Heart right ventricle (tissue), 16 donors: ENCODE measurements at regions not wholly inside any gene's neighbourhood (a gene's known extent, or its start where the extent isn't known, plus 50 kb on each side); places are given as distances from the start of the nearest gene placed in this dataset.

Experiments
- ATAC-seq, 8 donors: fragments of 200-7000 bp; cut with Tn5 transposase; one replicate each; pipeline ENCODE4 v1.9.1; 2020; ENCODE audit warnings: mild to moderate bottlenecking in 8 of 8, moderate library complexity in 8 of 8, moderate number of reproducible peaks in 1 of 8
- DNase-seq, 2 donors: peaks; one replicate each; pipeline ENCODE4 v3.0.0-alpha.2; 2020
- H3K27ac ChIP-seq, 10 donors: fragments of 200-600 bp; sonication (generic) in 2 of 10; one replicate each; pipeline versions ENCODE4 v1.5.0 to v1.8.0; 2020 to 2022; ENCODE audit warnings: mild to moderate bottlenecking in 3 of 10
- H3K27me3 ChIP-seq, 7 donors: fragments of 200-600 bp; one replicate each; pipeline ENCODE4 v1.8.0; 2021 to 2022; ENCODE audit warnings: mild to moderate bottlenecking in 2 of 7
- H3K36me3 ChIP-seq, 9 donors: fragments of 200-600 bp; sonication (generic) in 1 of 9; one replicate each; pipeline versions ENCODE4 v1.5.0 to v1.8.0; 2020 to 2022; ENCODE audit warnings: mild to moderate bottlenecking in 2 of 9
- H3K4me1 ChIP-seq, 9 donors: fragments of 200-600 bp; sonication (generic) in 1 of 9; one replicate each; pipeline versions ENCODE4 v1.5.0 to v1.8.0; 2020 to 2022; ENCODE audit warnings: mild to moderate bottlenecking in 4 of 9
- H3K4me3 ChIP-seq, 10 donors: fragments of 200-600 bp; sonication (generic) in 2 of 10; one replicate each; pipeline versions ENCODE4 v1.5.0 to v1.8.0; 2020 to 2022; ENCODE audit warnings: mild to moderate bottlenecking in 7 of 10, moderate library complexity in 2 of 10
- H3K9me3 ChIP-seq, 11 donors: fragments of 200-600 bp in 10 of 11; sonication (generic) in 2 of 11; one replicate each; pipeline versions ENCODE4 v1.5.0 to v1.8.0; 2013 to 2022; ENCODE audit warnings: mild to moderate bottlenecking in 2 of 11, control low read depth in 1 of 11, moderate library complexity in 1 of 11
- WGBS, 2 donors: extraction: QIAGEN DNeasy Blood & Tissue Kit; methylation state at CpG; one replicate each; pipeline ENCODE4 v1.1.7; 2013; ENCODE audit warnings: inconsistent platforms in 1 of 2; 5-methylcytosine and 5-hydroxymethylcytosine counted together
- intact Hi-C, 10 donors: fragments of 100-400 bp; cut with DNase I; formaldehyde crosslinking; loops; one replicate each; pipeline versions ENCODE4 v1.11.1 to v1.14.2; 2022
- TF ChIP-seq, protein P1 (sequence below), 9 donors: fragments of 200-600 bp; sonication (generic) in 2 of 9; IDR thresholded peaks; one replicate each; pipeline versions ENCODE4 v1.5.0 to v1.8.0; 2021 to 2022; ENCODE audit warnings: antibody characterized with exemption in 9 of 9, mild to moderate bottlenecking in 5 of 9, moderate library complexity in 1 of 9
- donor health status: Arrhythmogenic right ventricular cardiomyopathy.
- donor health status: ischemic (EF 13 %, LVEDD 7.1; RV severe dilation, severe dysfunction).
- donor health status: healthy with polysubstance abuse.
- donor health status: DM: no; HTN: yes; CAD: no.
- donor health status: DM: no; HTN: no; CAD: no.
- donor health status: ischemic (EF 25% LVEDD 6.9; RV normal size, moderate dysfunction).
- donor health status: ischemic (EF 25% LVEDD 5.7; RV mildly dilated, moderate dysfunction).
- donor health status: healthy.
- donor health status: DM: yes; HTN: yes; CAD: no.
- donor health status: Ischemic cardiomyopathy.
- donor health status: ischemic (EF 35%, LVEDD 5.7; RV mildly dilated, moderate dysfunction).
- donor health status: nonischemic (EF 11% LVEDD 7.7; RV severe dilation, severe dysfunction).
- donor health status: DM: yes; HTN: yes; CAD: no.
- donor health status: PGD.
- donor health status: ischemic (EF 29% LVEDD 5.4; RV normal size, mild dysfunction).
- donor health status: nonischemic (EF 23%, LVEDD 6.1; RV moderate dilation, normal function).

DNA sequence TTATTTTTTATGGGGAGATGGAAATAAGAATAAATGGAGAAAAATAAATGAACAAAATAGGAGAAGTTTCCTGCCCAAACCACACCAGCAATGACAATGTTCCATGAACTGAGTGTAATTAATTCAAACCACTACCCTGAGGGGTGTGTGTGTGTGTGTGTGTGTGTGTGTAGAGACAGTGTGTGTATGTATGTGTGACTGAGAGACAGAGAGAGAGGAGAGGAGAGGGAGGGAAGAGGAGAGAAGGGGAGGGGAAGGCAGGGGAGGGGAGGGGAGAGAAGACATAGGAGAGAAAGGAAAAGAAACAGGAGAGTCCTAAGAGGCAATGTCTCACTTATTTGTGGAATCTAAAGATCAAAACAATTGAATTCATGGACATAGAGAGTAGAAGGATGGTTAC, 65.0 kb upstream of the POU2AF1 start:
- intact Hi-C loops = loop anchor here in 2 of 10 donors (10.0 kb wide), 2 partner anchors 59 to 1239 kb away; no protein-coding TSS in a partner anchor
- DNase-seq (no peak), ATAC-seq (no peak)
- TF ChIP-seq, protein P1, sequence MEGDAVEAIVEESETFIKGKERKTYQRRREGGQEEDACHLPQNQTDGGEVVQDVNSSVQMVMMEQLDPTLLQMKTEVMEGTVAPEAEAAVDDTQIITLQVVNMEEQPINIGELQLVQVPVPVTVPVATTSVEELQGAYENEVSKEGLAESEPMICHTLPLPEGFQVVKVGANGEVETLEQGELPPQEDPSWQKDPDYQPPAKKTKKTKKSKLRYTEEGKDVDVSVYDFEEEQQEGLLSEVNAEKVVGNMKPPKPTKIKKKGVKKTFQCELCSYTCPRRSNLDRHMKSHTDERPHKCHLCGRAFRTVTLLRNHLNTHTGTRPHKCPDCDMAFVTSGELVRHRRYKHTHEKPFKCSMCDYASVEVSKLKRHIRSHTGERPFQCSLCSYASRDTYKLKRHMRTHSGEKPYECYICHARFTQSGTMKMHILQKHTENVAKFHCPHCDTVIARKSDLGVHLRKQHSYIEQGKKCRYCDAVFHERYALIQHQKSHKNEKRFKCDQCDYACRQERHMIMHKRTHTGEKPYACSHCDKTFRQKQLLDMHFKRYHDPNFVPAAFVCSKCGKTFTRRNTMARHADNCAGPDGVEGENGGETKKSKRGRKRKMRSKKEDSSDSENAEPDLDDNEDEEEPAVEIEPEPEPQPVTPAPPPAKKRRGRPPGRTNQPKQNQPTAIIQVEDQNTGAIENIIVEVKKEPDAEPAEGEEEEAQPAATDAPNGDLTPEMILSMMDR (IDR thresholded peaks at IDR 0.05) = no peak
- no peak overlapping the region for H3K4me3 ChIP-seq
- H3K4me1 ChIP-seq = peaks cover 0 to 23% (median 12%) of the 10 kb centered on the region in 9 donors
- H3K27ac ChIP-seq = no peak overlapping the region
- no peaks in the 10 kb centered on the region for H3K36me3 ChIP-seq
- H3K27me3 ChIP-seq = peaks cover 0 to 5% (median 0%) of the 10 kb centered on the region in 7 donors
- no peaks in the 10 kb centered on the region for H3K9me3 ChIP-seq

DNA sequence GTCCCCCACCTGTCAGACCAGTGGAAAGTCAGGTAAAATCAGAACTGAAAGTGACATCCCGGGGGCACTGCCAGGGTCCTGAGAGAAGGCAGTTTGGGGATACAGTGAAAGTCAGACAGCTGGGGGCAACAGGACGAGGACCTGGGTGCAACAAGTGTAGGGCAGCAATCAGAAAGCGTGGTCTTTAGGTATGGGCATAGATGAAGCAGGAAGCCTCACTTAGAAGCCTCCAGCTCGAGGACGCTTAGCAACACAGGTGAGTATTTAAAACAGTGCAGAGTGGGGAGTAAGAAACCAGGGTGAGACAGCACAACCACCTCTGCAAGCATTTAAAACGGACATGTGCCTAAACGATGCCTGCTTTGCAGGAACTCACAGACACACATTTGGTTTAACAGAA, 64.6 kb upstream of the POU2AF1 start:
- H3K4me3 ChIP-seq = no peak overlapping the region
- intact Hi-C loops = loop anchor here in 2 of 10 donors (10.0 kb wide), 2 partner anchors 59 to 1239 kb away; no protein-coding TSS in a partner anchor
- DNase-seq (no peak), ATAC-seq (no peak)
- H3K27me3 ChIP-seq = peaks cover 0 to 5% (median 0%) of the 10 kb centered on the region in 7 donors
- H3K9me3 ChIP-seq = no peaks in the 10 kb centered on the region
- no peak overlapping the region for H3K27ac ChIP-seq
- no peaks in the 10 kb centered on the region for H3K36me3 ChIP-seq
- 78 to 82% methylated on average over 7 of the region's 7 CpGs for WGBS, 2 donors
- TF ChIP-seq, protein P1 (IDR thresholded peaks at IDR 0.05) = no peak
- H3K4me1 ChIP-seq = peaks cover 0 to 23% (median 12%) of the 10 kb centered on the region in 9 donors

DNA sequence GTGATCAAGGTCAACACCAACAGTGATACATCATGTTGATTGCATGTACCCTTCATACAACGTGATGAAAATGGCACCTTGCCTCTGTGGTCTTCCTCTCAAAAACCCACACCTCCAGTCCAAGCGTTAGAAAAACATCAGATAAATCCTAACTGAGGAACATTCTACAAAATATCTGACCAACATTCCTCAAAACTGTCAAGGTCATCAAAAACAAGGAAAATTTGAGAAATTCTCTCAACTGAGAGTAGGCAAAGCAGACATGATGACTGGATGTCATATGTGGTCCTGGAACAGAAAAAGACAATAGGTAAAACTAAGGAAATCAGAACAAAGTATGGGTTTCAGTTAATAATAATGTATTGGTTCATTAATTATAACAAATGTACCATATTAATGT, 64.0 kb upstream of the POU2AF1 start:
- H3K9me3 ChIP-seq = no peaks in the 10 kb centered on the region
- WGBS, 2 donors = 78 to 82% methylated on average over 2 of the region's 2 CpGs
- intact Hi-C loops = loop anchor here in 2 of 10 donors (10.0 kb wide), 2 partner anchors 58 to 1238 kb away; no protein-coding TSS in a partner anchor

DNA sequence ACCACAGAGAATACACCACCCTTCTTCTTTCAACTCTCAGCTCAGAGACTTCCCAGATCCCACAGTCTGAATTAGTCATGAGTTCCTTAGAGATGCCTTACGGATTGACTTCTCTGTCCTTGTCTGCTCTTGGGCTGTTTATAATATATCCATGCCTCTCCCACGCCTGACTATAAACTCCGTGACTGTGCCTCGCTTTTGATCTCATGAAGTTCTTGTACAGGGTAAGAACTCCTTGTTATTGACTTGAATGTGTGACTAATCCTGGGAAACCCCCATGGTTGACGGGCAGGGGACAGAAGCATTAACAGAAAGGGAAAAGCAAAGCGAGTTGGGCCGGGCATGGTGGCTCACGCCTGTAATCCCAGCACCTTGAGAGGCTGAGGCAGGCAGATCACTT, 62.4 kb upstream of the POU2AF1 start:
- Histone ChIP-seq H3K4me1 (peaks cover 0 to 27% (median 13%) of the 10 kb centered on the region in 9 donors), H3K27ac (no peak overlapping the region), H3K9me3 (no peaks in the 10 kb centered on the region), H3K27me3 (peaks cover 0 to 4% (median 0%) of the 10 kb centered on the region in 7 donors), H3K36me3 (no peaks in the 10 kb centered on the region), H3K4me3 (no peak overlapping the region)
- WGBS, 2 donors = 87 to 89% methylated on average over 8 of the region's 8 CpGs
- DNase-seq = no peak
- TF ChIP-seq, protein P1 (IDR thresholded peaks at IDR 0.05) = no peak
- no peak for ATAC-seq
- intact Hi-C loops = loop anchor here in 2 of 10 donors (10.0 kb wide), 2 partner anchors 57 to 1237 kb away; no protein-coding TSS in a partner anchor

More for the DNA sequence above, 64.0 kb upstream of the POU2AF1 start:
- peaks cover 0 to 4% (median 0%) of the 10 kb centered on the region in 7 donors for H3K27me3 ChIP-seq
- no peaks in the 10 kb centered on the region for H3K36me3 ChIP-seq
- TF ChIP-seq, protein P1 (IDR thresholded peaks at IDR 0.05) = no peak
- ATAC-seq = no peak
- DNase-seq = no peak
- no peak overlapping the region for H3K27ac ChIP-seq
- H3K4me1 ChIP-seq = peaks cover 0 to 23% (median 12%) of the 10 kb centered on the region in 9 donors
- no peak overlapping the region for H3K4me3 ChIP-seq
